Trophoblast cell (in vitro differentiated cells and primary cell): ENCODE measurements at regions not wholly inside any gene's neighbourhood (a gene's known extent, or its start where the extent isn't known, plus 50 kb on each side); places are given as distances from the start of the nearest gene placed in this dataset.
A peak's percentile ranks its signal among the peaks of the same experiment; 100 is the strongest.

Source experiments
- DNase-seq, 2 donors: peaks; one replicate each; pipeline ENCODE4 v3.0.0-alpha.2; 2016
- H2AFZ ChIP-seq: 2 replicates; pipeline ENCODE4 v1.6.1; 2013; ENCODE audit warnings: low read length, moderate library complexity, mild to moderate bottlenecking; ENCODE audit not compliant: insufficient read depth, poor library complexity
- H2AK5ac ChIP-seq: 2 replicates; pipeline ENCODE4 v1.6.1; 2013; ENCODE audit warnings: mild to moderate bottlenecking, low read length
- H2BK120ac ChIP-seq: 2 replicates; pipeline ENCODE4 v1.6.1; 2013; ENCODE audit warnings: low read length, mild to moderate bottlenecking, moderate library complexity; ENCODE audit not compliant: insufficient read depth, poor library complexity
- H2BK12ac ChIP-seq: 2 replicates; pipeline ENCODE4 v1.6.1; 2013; ENCODE audit warnings: mild to moderate bottlenecking, low read length, moderate library complexity
- H2BK5ac ChIP-seq: 2 replicates; pipeline ENCODE4 v1.6.1; 2013; ENCODE audit warnings: low read length, low read depth, moderate library complexity, mild to moderate bottlenecking; ENCODE audit not compliant: poor library complexity
- H3K14ac ChIP-seq: 2 replicates; pipeline ENCODE4 v1.6.1; 2013; ENCODE audit warnings: mild to moderate bottlenecking, low read length
- H3K18ac ChIP-seq: 2 replicates; pipeline ENCODE4 v1.6.1; 2013; ENCODE audit warnings: mild to moderate bottlenecking, low read length
- H3K23ac ChIP-seq: 2 replicates; pipeline ENCODE4 v1.6.1; 2013; ENCODE audit warnings: low read length
- H3K27ac ChIP-seq: 2 replicates; pipeline ENCODE4 v1.5.1; 2013; ENCODE audit warnings: low read depth, mild to moderate bottlenecking, inconsistent platforms, low read length, moderate library complexity
- H3K27me3 ChIP-seq: 2 replicates; pipeline ENCODE4 v1.6.1; 2013; ENCODE audit warnings: inconsistent platforms, mild to moderate bottlenecking, low read length, moderate library complexity; ENCODE audit not compliant: insufficient read depth
- H3K36me3 ChIP-seq, 2 experiments: 1 replicate in 1 of 2; 2 replicates in 1 of 2; pipeline ENCODE4 v1.6.1; 2013; ENCODE audit warnings: low read length in 2 of 2, mild to moderate bottlenecking in 2 of 2, moderate library complexity in 1 of 2; ENCODE audit not compliant: insufficient read depth in 2 of 2, control insufficient read depth in 1 of 2
- H3K4ac ChIP-seq: 2 replicates; pipeline ENCODE4 v1.6.1; 2013; ENCODE audit warnings: low read depth, mild to moderate bottlenecking, low read length, moderate library complexity
- H3K4me1 ChIP-seq, 2 experiments: 1 replicate in 1 of 2; 2 replicates in 1 of 2; pipeline ENCODE4 v1.6.1; 2013; ENCODE audit warnings: low read length in 2 of 2, mild to moderate bottlenecking in 2 of 2, moderate library complexity in 1 of 2; ENCODE audit not compliant: insufficient read depth in 2 of 2, control insufficient read depth in 1 of 2
- H3K4me2 ChIP-seq: 2 replicates; pipeline ENCODE4 v1.6.1; 2013; ENCODE audit warnings: inconsistent platforms, mild to moderate bottlenecking, low read length, moderate library complexity
- H3K4me3 ChIP-seq: 2 replicates; pipeline ENCODE4 v1.5.1; 2013; ENCODE audit warnings: mild to moderate bottlenecking, low read depth, low read length, inconsistent platforms
- H3K79me1 ChIP-seq: one replicate; pipeline ENCODE4 v1.6.1; 2013; ENCODE audit warnings: low read length
- H3K79me2 ChIP-seq: 2 replicates; pipeline ENCODE4 v1.6.1; 2013; ENCODE audit warnings: low read length, mild to moderate bottlenecking; ENCODE audit not compliant: control insufficient read depth, insufficient read depth, poor library complexity
- H3K9ac ChIP-seq: 2 replicates; pipeline ENCODE4 v1.6.1; 2013; ENCODE audit warnings: mild to moderate bottlenecking, low read length
- H3K9me3 ChIP-seq: 2 replicates; pipeline ENCODE4 v1.6.1; 2013; ENCODE audit warnings: low read depth, mild to moderate bottlenecking, control low read depth, inconsistent platforms, low read length; ENCODE audit not compliant: insufficient read depth
- H4K12ac ChIP-seq: 2 replicates; pipeline ENCODE4 v1.6.1; 2013; ENCODE audit warnings: low read depth, mild to moderate bottlenecking, low read length, moderate library complexity
- H4K8ac ChIP-seq: 2 replicates; pipeline ENCODE4 v1.6.1; 2013; ENCODE audit warnings: low read depth, mild to moderate bottlenecking, low read length, moderate library complexity
- H4K91ac ChIP-seq: one replicate; pipeline ENCODE4 v1.6.1; 2013; ENCODE audit warnings: low read depth, mild to moderate bottlenecking, low read length, moderate library complexity
- WGBS: extraction: QIAGEN DNeasy Blood & Tissue Kit; methylation state at CpG from one replicate; pipeline ENCODE4 v1.1.7; 2013; ENCODE audit warnings: missing lambda C conversion rate; ENCODE audit not compliant: insufficient read length, insufficient coverage; ENCODE audit errors: extremely low coverage; 5-methylcytosine and 5-hydroxymethylcytosine counted together

DNA sequence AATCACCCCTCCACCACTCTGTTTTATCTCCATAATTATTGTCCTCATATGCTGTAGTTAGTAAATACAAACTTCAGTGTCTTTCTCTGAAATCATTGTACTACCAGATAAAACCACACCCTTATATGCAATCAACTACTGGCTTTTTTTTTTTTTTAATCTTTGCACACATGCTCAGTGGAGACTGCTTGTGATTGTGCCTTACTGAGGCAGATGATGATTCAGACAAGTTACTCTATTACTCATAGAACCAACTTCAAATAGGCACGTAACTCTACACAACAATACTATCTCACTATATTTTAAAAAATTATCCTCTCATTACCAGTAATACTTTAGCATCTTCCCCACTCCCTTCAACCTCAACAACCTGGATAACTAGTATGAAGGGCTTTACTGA is 1278.4 kb upstream of the PIK3C3 start:
- Histone ChIP-seq H3K4me1 (no peaks in the 10 kb centered on the region), H3K79me2 (no peaks in the 10 kb centered on the region), H3K4ac (no peak overlapping the region), H3K27ac (no peak overlapping the region), H2BK5ac (no peak overlapping the region), H4K8ac (no peak overlapping the region), H2AFZ (no peak overlapping the region), H2BK12ac (no peak overlapping the region), H4K91ac (no peak overlapping the region), H3K9me3 (no peaks in the 10 kb centered on the region), H3K23ac (no peak overlapping the region), H3K36me3 (no peaks in the 10 kb centered on the region), H3K14ac (no peak overlapping the region), H3K18ac (no peak overlapping the region), H2BK120ac (no peak overlapping the region), H3K79me1 (no peaks in the 10 kb centered on the region), H2AK5ac (no peak overlapping the region), H3K9ac (no peak overlapping the region), H4K12ac (no peak overlapping the region), H3K4me2 (no peak overlapping the region), H3K4me3 (no peak overlapping the region), H3K27me3 (no peaks in the 10 kb centered on the region)
- 100% methylated on average over 1 of the region's 1 CpG for WGBS
- no peak for DNase-seq

DNA sequence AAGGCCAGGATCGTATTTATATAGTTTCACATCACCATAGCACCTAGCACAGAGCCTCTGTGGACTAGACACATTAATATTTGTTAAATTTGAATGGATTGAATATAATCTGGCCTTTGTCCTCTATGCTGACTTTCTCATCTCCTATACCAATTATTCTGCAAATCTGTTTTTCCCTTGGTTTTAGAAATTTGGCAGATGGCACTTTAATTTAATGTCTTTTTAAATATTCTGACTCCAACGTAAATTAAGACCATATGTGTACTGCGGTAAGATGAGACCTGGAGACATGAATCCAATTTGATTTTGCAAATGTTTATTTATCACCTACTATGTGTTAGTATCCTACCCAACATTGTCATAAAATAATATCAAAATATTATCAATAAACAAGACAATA is 1281.9 kb upstream of the PIK3C3 start:
- no peak overlapping the region for H3K18ac ChIP-seq
- H3K4me3 ChIP-seq, result no peak overlapping the region
- no peak overlapping the region for H3K14ac ChIP-seq
- no peak overlapping the region for H4K91ac ChIP-seq
- no peak overlapping the region for H2AFZ ChIP-seq
- WGBS, result no CpG with 5 or more reads among the region's 3 CpGs
- no peaks in the 10 kb centered on the region for H3K79me2 ChIP-seq
- no peak overlapping the region for H3K23ac ChIP-seq
- H3K9me3 ChIP-seq, result no peaks in the 10 kb centered on the region
- H3K27me3 ChIP-seq, result no peaks in the 10 kb centered on the region
- H3K79me1 ChIP-seq, result no peaks in the 10 kb centered on the region
- H3K27ac ChIP-seq, result no peak overlapping the region
- no peak overlapping the region for H2BK12ac ChIP-seq
- H3K36me3 ChIP-seq, result no peaks in the 10 kb centered on the region
- H3K9ac ChIP-seq, result no peak overlapping the region
- no peak overlapping the region for H2AK5ac ChIP-seq
- H4K12ac ChIP-seq, result no peak overlapping the region
- H2BK5ac ChIP-seq, result no peak overlapping the region
- H3K4me2 ChIP-seq, result no peak overlapping the region
- no peak for DNase-seq
- H2BK120ac ChIP-seq, result no peak overlapping the region
- H4K8ac ChIP-seq, result no peak overlapping the region
- no peak overlapping the region for H3K4ac ChIP-seq
- H3K4me1 ChIP-seq, result no peaks in the 10 kb centered on the region

DNA sequence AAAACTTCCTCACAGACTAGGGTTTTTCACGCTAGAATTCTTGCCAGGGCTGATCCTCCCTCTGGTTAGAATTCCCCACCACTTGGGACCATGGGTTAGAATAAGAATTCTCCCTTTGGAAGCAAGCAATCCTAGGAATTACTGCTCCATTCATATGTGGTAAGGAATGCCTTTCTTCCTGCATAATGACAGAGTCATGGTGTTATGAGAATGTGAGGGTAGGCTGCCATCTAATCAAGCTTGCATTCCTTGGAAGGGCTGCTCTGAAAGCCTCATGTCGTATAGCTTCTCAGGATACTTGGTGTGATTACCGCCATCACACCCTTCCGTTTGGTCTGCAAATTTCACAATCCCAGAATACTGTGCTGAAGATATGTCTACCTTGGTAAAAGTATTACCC is 1282.4 kb upstream of the PIK3C3 start:
- Histone ChIP-seq H3K27ac (no peak overlapping the region), H4K91ac (no peak overlapping the region), H3K79me2 (no peaks in the 10 kb centered on the region), H3K18ac (no peak overlapping the region), H3K79me1 (no peaks in the 10 kb centered on the region), H3K4me3 (no peak overlapping the region), H3K9ac (no peak overlapping the region), H2BK120ac (no peak overlapping the region), H3K9me3 (no peaks in the 10 kb centered on the region), H3K27me3 (no peaks in the 10 kb centered on the region), H3K4me2 (no peak overlapping the region), H3K4ac (no peak overlapping the region), H4K8ac (no peak overlapping the region), H3K23ac (no peak overlapping the region), H3K14ac (no peak overlapping the region), H4K12ac (no peak overlapping the region), H3K4me1 (no peaks in the 10 kb centered on the region), H2BK5ac (no peak overlapping the region), H2AK5ac (no peak overlapping the region), H2AFZ (no peak overlapping the region), H3K36me3 (no peaks in the 10 kb centered on the region), H2BK12ac (no peak overlapping the region)
- DNase-seq, result peak; percentile 66 to 79
- WGBS, result no CpG with 5 or more reads among the region's 4 CpGs

DNA sequence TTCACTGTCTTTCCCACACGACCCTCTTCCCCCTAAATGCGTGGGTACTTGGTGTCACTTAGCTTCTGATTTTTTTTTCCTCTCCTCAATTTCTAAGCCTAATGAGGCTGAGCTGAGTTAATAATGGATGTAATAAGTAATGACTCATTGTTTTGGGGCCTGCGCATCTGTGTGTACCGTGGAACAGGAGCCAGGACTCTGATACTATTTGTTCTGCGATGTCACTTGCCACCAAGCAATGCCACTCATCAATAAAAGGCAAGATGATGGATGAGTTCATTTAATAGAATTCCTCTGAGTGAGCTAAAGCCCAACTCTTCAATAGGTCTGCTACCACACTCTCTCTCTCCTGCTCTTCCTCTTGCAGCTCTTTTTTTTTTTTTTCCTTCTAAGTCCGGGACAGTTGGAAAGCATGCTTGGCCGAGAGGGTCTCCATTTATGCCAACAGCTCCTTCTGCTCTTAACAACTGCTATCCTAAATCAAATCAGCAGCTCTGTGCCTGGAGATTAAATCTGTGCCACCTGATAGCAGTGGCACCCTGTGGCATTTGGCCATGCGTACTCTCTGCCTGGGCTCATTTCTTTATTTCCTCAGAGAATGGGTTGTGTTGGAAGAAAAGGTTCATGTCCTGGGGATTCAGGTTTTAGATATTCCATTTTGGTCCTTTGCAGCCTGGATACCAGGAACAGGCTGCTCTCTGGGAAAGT is 1284.2 kb upstream of the PIK3C3 start:
- H3K9ac ChIP-seq, result no peak overlapping the region
- no CpG with 5 or more reads among the region's 8 CpGs for WGBS
- H3K4me2 ChIP-seq, result no peak overlapping the region
- DNase-seq, result no peak
- H4K91ac ChIP-seq, result no peak overlapping the region
- no peaks in the 10 kb centered on the region for H3K27me3 ChIP-seq
- H2AK5ac ChIP-seq, result no peak overlapping the region
- no peaks in the 10 kb centered on the region for H3K79me2 ChIP-seq
- no peak overlapping the region for H2AFZ ChIP-seq
- H3K79me1 ChIP-seq, result no peaks in the 10 kb centered on the region
- H3K23ac ChIP-seq, result no peak overlapping the region
- H2BK5ac ChIP-seq, result no peak overlapping the region
- H2BK120ac ChIP-seq, result no peak overlapping the region
- no peaks in the 10 kb centered on the region for H3K9me3 ChIP-seq
- H4K12ac ChIP-seq, result no peak overlapping the region
- H3K14ac ChIP-seq, result no peak overlapping the region
- no peak overlapping the region for H4K8ac ChIP-seq
- no peak overlapping the region for H3K27ac ChIP-seq
- H3K4me3 ChIP-seq, result no peak overlapping the region
- H3K18ac ChIP-seq, result no peak overlapping the region
- no peaks in the 10 kb centered on the region for H3K4me1 ChIP-seq
- no peaks in the 10 kb centered on the region for H3K36me3 ChIP-seq
- H2BK12ac ChIP-seq, result no peak overlapping the region
- no peak overlapping the region for H3K4ac ChIP-seq
